Colon (tissue), 2 donors: ENCODE measurements at regions not wholly inside any gene's neighbourhood (a gene's known extent, or its start where the extent isn't known, plus 50 kb on each side); places are given as distances from the start of the nearest gene placed in this dataset.

Source experiments
- FAIRE-seq: peaks from 2 replicates; lab custom pipeline; 2012; peaks lifted over from hg19 to GRCh38; lab: Jason Lieb, UNC
- donor health status: control.
- donor health status: control.

GRCh38 chr7:8937204-8937603 lies 503.8 kb downstream of the NXPH1 start:
- no peak for FAIRE-seq

- no peak for FAIRE-seq
Observed at GRCh38 chr7:8938044-8938805, 504.8 kb downstream of the NXPH1 start.

- FAIRE-seq = no peak
Observed at GRCh38 chr7:8939446-8939845, 506.0 kb downstream of the NXPH1 start.

- FAIRE-seq = no peak
Observed at GRCh38 chr7:8963722-8964121, 530.3 kb downstream of the NXPH1 start.

- FAIRE-seq = no peak
Observed at GRCh38 chr7:8965177-8965576, 531.8 kb downstream of the NXPH1 start.

GRCh38 chr7:8973601-8974000 lies 540.2 kb downstream of the NXPH1 start:
- FAIRE-seq = no peak

DNA sequence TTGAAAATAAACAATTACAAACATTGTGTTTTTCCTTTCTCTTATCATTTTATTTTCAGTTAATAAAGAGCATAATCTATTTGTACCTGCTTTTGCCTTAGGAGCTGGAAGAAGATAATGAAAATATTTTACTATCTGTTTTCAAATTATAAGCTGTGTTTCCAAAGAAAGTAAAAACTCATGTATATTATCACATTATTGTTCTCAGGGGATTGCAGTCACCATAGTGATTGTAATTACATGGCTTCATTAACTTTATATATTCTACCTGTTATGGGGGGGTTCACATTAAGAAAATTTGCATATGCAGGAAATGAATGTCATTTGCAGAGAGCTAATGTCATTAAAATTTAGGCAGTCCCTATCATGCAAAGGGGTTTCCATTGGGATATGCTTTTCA lies 542.3 kb downstream of the NXPH1 start:
- no peak for FAIRE-seq

GRCh38 chr7:8982338-8982992 lies 549.1 kb downstream of the NXPH1 start:
- FAIRE-seq = no peak

GRCh38 chr7:8985255-8985654 lies 551.8 kb downstream of the NXPH1 start:
- no peak for FAIRE-seq

GRCh38 chr7:8988267-8988666 lies 554.9 kb downstream of the NXPH1 start:
- FAIRE-seq = no peak

DNA sequence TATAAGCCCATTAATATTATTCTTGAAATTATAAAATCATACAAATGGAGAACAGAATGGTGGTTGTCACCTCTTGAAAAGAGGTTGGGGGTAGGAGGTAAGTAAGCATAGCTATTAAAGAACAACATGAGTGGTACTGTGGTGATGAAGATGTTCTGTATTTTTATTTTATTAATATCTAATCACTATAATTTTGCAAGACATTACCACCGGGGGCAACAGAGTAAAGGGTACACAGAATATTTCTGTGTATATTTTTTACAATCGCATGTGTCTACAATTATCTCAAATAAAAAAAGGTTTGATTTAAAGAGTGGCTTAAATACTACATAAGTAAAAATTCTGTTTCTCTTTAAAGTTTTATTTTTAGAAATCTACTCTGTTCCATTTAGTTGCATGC lies 557.8 kb downstream of the NXPH1 start:
- FAIRE-seq = no peak

DNA sequence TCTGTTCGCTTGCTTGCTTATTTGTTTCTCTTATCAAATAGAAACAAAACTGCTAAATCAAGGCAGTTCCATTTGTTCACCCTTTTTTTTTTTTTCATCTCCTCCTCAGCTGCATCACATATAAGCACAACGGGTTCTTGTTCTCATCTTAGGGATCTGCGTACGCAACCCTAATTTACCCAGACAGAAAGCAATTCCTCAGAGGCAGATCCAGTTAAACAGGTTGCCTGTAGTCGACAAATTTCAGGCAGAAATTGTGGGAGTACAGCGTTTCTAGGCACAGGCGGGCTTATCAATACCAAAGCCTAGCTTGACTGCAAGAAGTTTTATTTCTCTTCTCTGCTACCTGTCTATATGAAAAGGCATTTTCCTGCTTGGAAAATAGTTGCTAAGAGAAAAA lies 565.4 kb downstream of the NXPH1 start:
- FAIRE-seq = no peak

- no peak for FAIRE-seq
Observed at GRCh38 chr7:9013940-9014339, 580.5 kb downstream of the NXPH1 start.

DNA sequence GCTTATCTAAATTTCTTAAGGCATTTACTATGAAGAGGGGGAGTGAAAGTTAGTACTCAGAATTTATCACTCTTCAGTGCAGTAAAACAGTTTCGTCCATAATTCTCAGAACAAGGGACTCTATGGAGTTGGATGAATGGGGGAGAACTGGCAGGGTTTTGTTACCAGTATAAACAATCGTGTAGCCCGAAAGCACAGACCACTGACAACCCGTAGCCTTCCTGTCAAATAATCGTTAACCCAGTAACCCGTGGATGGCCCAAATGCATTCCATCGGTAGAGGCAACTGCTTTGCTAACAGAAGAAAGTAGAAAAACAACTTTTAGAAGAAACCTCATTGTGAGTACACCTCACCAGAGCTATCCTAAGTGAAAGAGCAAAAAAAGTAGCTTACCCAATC lies 583.9 kb downstream of the NXPH1 start:
- no peak for FAIRE-seq

- no peak for FAIRE-seq
Observed at GRCh38 chr7:9022456-9022855, 589.0 kb downstream of the NXPH1 start.

GRCh38 chr7:9023675-9024294 lies 590.4 kb downstream of the NXPH1 start:
- FAIRE-seq = no peak

GRCh38 chr7:9026121-9026520 lies 592.7 kb downstream of the NXPH1 start:
- no peak for FAIRE-seq

- no peak for FAIRE-seq
Observed at GRCh38 chr7:9028012-9028411, 594.6 kb downstream of the NXPH1 start.

- no peak for FAIRE-seq
Observed at GRCh38 chr7:9029681-9030530, 596.5 kb downstream of the NXPH1 start.

DNA sequence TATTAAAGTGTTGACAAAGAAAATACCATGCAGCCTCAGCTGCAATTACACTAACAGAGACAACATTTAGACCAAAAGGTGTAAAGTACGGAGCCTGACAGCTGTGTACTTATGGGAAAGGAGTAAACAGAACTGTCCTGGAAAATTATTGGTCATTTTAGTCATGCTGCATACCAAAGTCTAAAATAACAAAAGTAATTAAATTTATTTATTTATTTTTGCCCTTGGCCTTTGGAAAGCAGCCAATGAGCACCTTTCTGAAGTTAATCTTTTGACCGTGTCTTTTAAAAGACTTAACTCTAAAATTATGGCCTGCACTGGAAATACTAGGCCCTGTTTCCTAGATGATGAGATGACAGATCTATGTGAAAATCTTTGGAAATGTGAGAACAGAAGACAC lies 597.6 kb downstream of the NXPH1 start:
- FAIRE-seq = no peak

GRCh38 chr7:9031386-9031785 lies 598.0 kb downstream of the NXPH1 start:
- no peak for FAIRE-seq

GRCh38 chr7:9036080-9036479 lies 602.7 kb downstream of the NXPH1 start:
- no peak for FAIRE-seq
